HepG2 (cell line): ENCODE measurements at regions not wholly inside any gene's neighbourhood (a gene's known extent, or its start where the extent isn't known, plus 50 kb on each side); places are given as distances from the start of the nearest gene placed in this dataset.

Experiments
- ATAC-seq: fragments of 200-7000 bp; cut with Tn5 transposase; 3 replicates; pipeline ENCODE4 v1.9.1; 2020; ENCODE audit warnings: mild to moderate bottlenecking, moderate library complexity
- BruUV-seq: library from RNA; stranded (reverse); fragments of 400-500 nt; replicated peaks from 2 replicates; lab custom pipeline; 2021; lab: Mats Ljungman, UMichigan
- CTCF ChIA-PET: fragments of 300-600 bp; formaldehyde crosslinking; extraction: SDS; loops from one replicate; lab custom pipeline; 2021; ENCODE audit warnings: low total read pairs, inconsistent platforms, low intra/inter-chr PET ratio; lab: Yijun Ruan, JAX
- POLR2A ChIA-PET: fragments of 350-600 bp; sonication (Branson Sonifier 250); formaldehyde crosslinking; loops from one replicate; lab custom pipeline; 2020; ENCODE audit warnings: antibody characterized with exemption, inconsistent platforms; lab: Yijun Ruan, JAX
- DNase-seq: peaks from one replicate; pipeline ENCODE4 v3.0.0-alpha.2; 2015; ENCODE audit warnings: low spot score
- FAIRE-seq: peaks from 3 replicates; lab custom pipeline; 2011; peaks lifted over from hg19 to GRCh38; lab: Jason Lieb, UNC
- H2AFZ ChIP-seq: one replicate; pipeline ENCODE4 v1.6.1; 2011; ENCODE audit warnings: low read length, inconsistent platforms
- H3K27ac ChIP-seq: fragments of 300-600 bp; 3 replicates; pipeline ENCODE4 v1.8.0; 2011; ENCODE audit warnings: mixed run types, mild to moderate bottlenecking, mixed read lengths, low read length, inconsistent platforms; ENCODE audit not compliant: insufficient read depth; ENCODE audit errors: extremely low read length
- H3K27me3 ChIP-seq, 2 experiments: fragments of 200-600 bp in 1 of 2; 2 replicates in 1 of 2; 3 replicates in 1 of 2; pipeline versions ENCODE4 v1.6.0 to v1.8.0; 2011; ENCODE audit warnings: low read length in 2 of 2, mild to moderate bottlenecking in 2 of 2, moderate library complexity in 2 of 2, inconsistent platforms in 1 of 2; ENCODE audit not compliant: insufficient read depth in 2 of 2, control insufficient read depth in 1 of 2
- H3K36me3 ChIP-seq, 2 experiments: fragments of 200-600 bp in 1 of 2; replicated peaks in 1 of 2; 2 replicates in 1 of 2; 3 replicates in 1 of 2; pipeline versions ENCODE4 v1.5.1 to v1.8.0; 2011; ENCODE audit warnings: low read length in 2 of 2, inconsistent platforms in 1 of 2; ENCODE audit not compliant: insufficient read depth in 2 of 2, control insufficient read depth in 1 of 2
- H3K4me1 ChIP-seq: 2 replicates; pipeline ENCODE4 v1.5.1; 2012; ENCODE audit warnings: low read length, inconsistent platforms; ENCODE audit not compliant: insufficient read depth
- H3K4me2 ChIP-seq: 2 replicates; pipeline ENCODE4 v1.6.0; 2011; ENCODE audit warnings: low read depth, low read length, inconsistent platforms
- H3K4me3 ChIP-seq, 3 experiments: fragments of 200-600 bp in 1 of 3; sonication (generic), shearing (Covaris generic) in 1 of 3; replicated peaks in 1 of 3; 2 replicates each; pipeline ENCODE4 v1.5.1; 2011 to 2016; ENCODE audit warnings: low read length in 3 of 3, inconsistent platforms in 2 of 3, low read depth in 2 of 3, mild to moderate bottlenecking in 2 of 3, control low read depth in 1 of 3, mixed read lengths in 1 of 3; ENCODE audit not compliant: insufficient read depth in 1 of 3
- H3K79me2 ChIP-seq: one replicate; pipeline ENCODE4 v1.6.1; 2011; ENCODE audit warnings: low read length, inconsistent platforms; ENCODE audit not compliant: insufficient read depth
- H3K9ac ChIP-seq: 2 replicates; pipeline ENCODE4 v1.6.0; 2011; ENCODE audit warnings: mild to moderate bottlenecking, low read depth, low read length, inconsistent platforms; ENCODE audit not compliant: insufficient read depth
- H3K9me3 ChIP-seq: 2 replicates; pipeline ENCODE4 v1.5.1; 2012; ENCODE audit warnings: mild to moderate bottlenecking, low read length
- H4K20me1 ChIP-seq: 2 replicates; pipeline ENCODE4 v1.6.0; 2011; ENCODE audit warnings: inconsistent platforms, mild to moderate bottlenecking, low read length, moderate library complexity; ENCODE audit not compliant: insufficient read depth
- ATF3 ChIP-seq: sonication (generic); formaldehyde crosslinking; IDR thresholded peaks from 2 replicates; pipeline ENCODE4 v1.4.0; 2020; ENCODE audit warnings: missing genetic modification reagents
- CENPBD1 ChIP-seq: sonication (generic); formaldehyde crosslinking; IDR thresholded peaks from 2 replicates; pipeline ENCODE4 v1.8.0; 2022; ENCODE audit warnings: missing genetic modification reagents, low read depth, mild to moderate bottlenecking, borderline replicate concordance
- E2F2 ChIP-seq: sonication (generic); formaldehyde crosslinking; IDR thresholded peaks from 2 replicates; pipeline ENCODE4 v1.4.0; 2020; ENCODE audit warnings: missing genetic modification reagents, borderline replicate concordance
- EEA1 ChIP-seq: sonication (generic); formaldehyde crosslinking; IDR thresholded peaks from 2 replicates; pipeline ENCODE4 v1.5.1; 2020; ENCODE audit warnings: mild to moderate bottlenecking, missing genetic modification reagents, borderline replicate concordance
- KDM2A ChIP-seq: sonication (generic); formaldehyde crosslinking; IDR thresholded peaks from 2 replicates; pipeline ENCODE4 v1.4.0; 2020; ENCODE audit warnings: low read depth, missing genetic modification reagents, borderline replicate concordance
- MED1 ChIP-seq: sonication (generic); formaldehyde crosslinking; IDR thresholded peaks from 2 replicates; pipeline ENCODE4 v1.4.0; 2020; ENCODE audit warnings: missing genetic modification reagents
- MIER2 ChIP-seq: IDR thresholded peaks from 2 replicates; pipeline ENCODE4 v1.6.1; 2016; ENCODE audit warnings: missing biosample characterization, missing genetic modification reagents
- MIER3 ChIP-seq: IDR thresholded peaks from 2 replicates; pipeline ENCODE4 v1.6.1; 2016; ENCODE audit warnings: missing compliant biosample characterization, borderline replicate concordance
- MYNN ChIP-seq: sonication (generic); formaldehyde crosslinking; IDR thresholded peaks from 2 replicates; pipeline ENCODE4 v1.4.0; 2020; ENCODE audit warnings: mild to moderate bottlenecking, low read depth, missing genetic modification reagents
- NFAT5 ChIP-seq: sonication (generic); formaldehyde crosslinking; IDR thresholded peaks from 2 replicates; pipeline ENCODE4 v1.4.0; 2020; ENCODE audit warnings: missing genetic modification reagents
- NFKB2 ChIP-seq: sonication (generic); formaldehyde crosslinking; IDR thresholded peaks from 2 replicates; pipeline ENCODE4 v1.4.0; 2020; ENCODE audit warnings: missing genetic modification reagents, borderline replicate concordance
- RAD21 ChIP-seq: fragments of 450-650 bp; formaldehyde crosslinking; IDR thresholded peaks from 2 replicates; pipeline ENCODE4 v1.5.0; 2020; ENCODE audit warnings: mild to moderate bottlenecking
- SRY ChIP-seq: sonication (generic); formaldehyde crosslinking; IDR thresholded peaks from 2 replicates; pipeline ENCODE4 v1.8.0; 2022; ENCODE audit warnings: mild to moderate bottlenecking, missing genetic modification reagents
- STAG1 ChIP-seq: sonication (generic); formaldehyde crosslinking; IDR thresholded peaks from 2 replicates; pipeline ENCODE4 v1.4.0; 2020; ENCODE audit warnings: missing genetic modification reagents
- SYNCRIP ChIP-seq: fragments of 200-400 bp; formaldehyde crosslinking; IDR thresholded peaks from 2 replicates; pipeline ENCODE4 v1.6.1; 2018; ENCODE audit warnings: mild to moderate bottlenecking, low read depth, low read length; ENCODE audit not compliant: insufficient read depth
- ZBTB21 ChIP-seq: sonication (generic); formaldehyde crosslinking; IDR thresholded peaks from 2 replicates; pipeline ENCODE4 v1.4.0; 2020; ENCODE audit warnings: missing genetic modification reagents
- ZSCAN20 ChIP-seq: sonication (generic); formaldehyde crosslinking; IDR thresholded peaks from 2 replicates; pipeline ENCODE4 v1.4.0; 2020; ENCODE audit warnings: missing genetic modification reagents, mild to moderate bottlenecking, borderline replicate concordance
- WGBS: methylation state at CpG from one replicate; pipeline ENCODE4 v1.1.6; 2017; ENCODE audit warnings: low lambda C conversion rate; 5-methylcytosine and 5-hydroxymethylcytosine counted together
- in situ Hi-C: cut with HindIII; loops from 2 replicates; pipeline ENCODE4 v1.10.0; 2017; ENCODE audit warnings: low pct_unique_long_range_greater_than_20kb; ENCODE audit not compliant: extremely low pct_ligation_motif_present
- intact Hi-C: fragments of 100-400 bp; cut with micrococcal nuclease; formaldehyde crosslinking; loops from one replicate; pipeline ENCODE4 v1.10.0; 2022; ENCODE audit not compliant: unreplicated experiment

- 0% methylated on average over 6 of the region's 6 CpGs for WGBS
- in situ Hi-C loops = loop anchor here (5.0 kb wide), 2 partner anchors 74 to 179 kb away; no protein-coding TSS in a partner anchor
- ChIA-PET CTCF (interaction anchor here (1.5 to 2.3 kb wide), 2 partner anchors 178 to 295 kb away, joined by 6 to 8 read pairs; no protein-coding TSS in a partner anchor), POLR2A (no interaction called here)
- Histone ChIP-seq H3K36me3 (no peaks in the 10 kb centered on the region), H3K9me3 (no peaks in the 10 kb centered on the region), H2AFZ (no peak overlapping the region), H3K4me1 (no peaks in the 10 kb centered on the region), H3K27ac (no peak overlapping the region), H3K4me2 (no peak overlapping the region), H3K4me3 (no peak overlapping the region), H3K9ac (no peak overlapping the region), H3K27me3 (0 out of 5 replicates have a peak, but pooled peaks cover 0 to 2% of the 10 kb centered on the region in 2 experiments), H3K79me2 (no peaks in the 10 kb centered on the region), H4K20me1 (peaks cover 3% of the 10 kb centered on the region; the same call in 1 of the 2 replicates)
- DNase-seq (peak; percentile 41), ATAC-seq (peak; percentile 35; the same call in 1 of the 3 replicates), FAIRE-seq (no peak)
- intact Hi-C loops = loop anchor here (1.0 to 5.0 kb wide), 3 partner anchors 76 to 294 kb away; no protein-coding TSS in a partner anchor
- BruUV-seq = no TSS peak
- peak; percentile 76 for TF ChIP-seq STAG1 (CRISPR knock-in tag)
- TF ChIP-seq MYNN = no peak
- peak; percentile 30; the same call in 1 of the 2 replicates for TF ChIP-seq RAD21 (CRISPR knock-in tag)
- TF ChIP-seq ZBTB21 (CRISPR knock-in tag) = no peak
- no peak for TF ChIP-seq CENPBD1 (CRISPR knock-in tag)
- no peak for TF ChIP-seq E2F2 (CRISPR knock-in tag)
- TF ChIP-seq SYNCRIP = no peak
- no peak for TF ChIP-seq ATF3 (CRISPR knock-in tag)
- TF ChIP-seq MIER2 (CRISPR knock-in tag) = 0 out of 2 replicates have a peak, but pooled peaks have one; percentile 40
- no peak for TF ChIP-seq KDM2A (CRISPR knock-in tag)
- no peak for TF ChIP-seq MED1
- no peak for TF ChIP-seq MIER3 (CRISPR knock-in tag)
- TF ChIP-seq NFKB2 (CRISPR knock-in tag) = no peak
- no peak for TF ChIP-seq SRY (CRISPR knock-in tag)
- TF ChIP-seq NFAT5 (CRISPR knock-in tag) = no peak
- TF ChIP-seq EEA1 (CRISPR knock-in tag) = no peak
- no peak for TF ChIP-seq ZSCAN20
Measured at GRCh38 chr1:17922833-17923232, 167.7 kb downstream of the ACTL8 start.
